GM18505 (cell line): ENCODE measurements at regions not wholly inside any gene's neighbourhood (a gene's known extent, or its start where the extent isn't known, plus 50 kb on each side); places are given as distances from the start of the nearest gene placed in this dataset.
"Not testable (repeated sequence)": the region's sequence is repeated elsewhere in the genome, so short reads cannot be mapped to it uniquely, and the experiment has no call there.

Source experiments
- ATAC-seq: cut with Tn5 transposase; IDR thresholded peaks from one replicate; pipeline ENCODE4 v1.9.1; 2021; ENCODE audit not compliant: unreplicated experiment
- POLR2A ChIP-seq: IDR thresholded peaks from 4 replicates; pipeline ENCODE4 v1.6.1; 2011; ENCODE audit warnings: borderline replicate concordance; ENCODE audit not compliant: insufficient read depth, insufficient read length; ENCODE audit errors: extremely low read depth

- TF ChIP-seq POLR2A: no peak
- no peak for ATAC-seq
Observed at GRCh38 chr11:24386546-24387397, 110.1 kb upstream of the LUZP2 start.

GRCh38 chr11:24389575-24389974 is 107.3 kb upstream of the LUZP2 start:
- ATAC-seq: no peak

DNA sequence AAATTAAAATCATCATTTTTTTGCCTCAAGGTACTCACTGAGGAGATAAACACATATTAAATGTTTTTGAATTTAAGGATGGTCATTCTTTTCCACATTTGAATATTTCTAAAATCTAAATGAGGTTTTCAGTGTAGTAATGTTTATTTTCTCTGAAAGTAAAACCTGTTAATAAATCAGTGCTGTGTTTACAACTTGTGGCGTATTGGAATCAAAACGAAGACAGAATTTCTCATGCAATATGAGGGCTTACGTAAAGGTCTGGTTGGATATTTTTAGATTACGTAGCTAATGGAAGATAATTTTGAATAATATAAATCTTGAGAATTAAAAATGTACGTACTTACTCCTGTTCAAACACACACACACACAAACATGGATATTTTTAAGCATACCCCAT is 106.8 kb upstream of the LUZP2 start:
- ATAC-seq: no peak
- TF ChIP-seq POLR2A: no peak

More at GRCh38 chr11:24389575-24389974, 107.3 kb upstream of the LUZP2 start:
- no peak for TF ChIP-seq POLR2A

GRCh38 chr11:24390762-24391161 is 106.1 kb upstream of the LUZP2 start:
- ATAC-seq: no peak
- TF ChIP-seq POLR2A: no peak

DNA sequence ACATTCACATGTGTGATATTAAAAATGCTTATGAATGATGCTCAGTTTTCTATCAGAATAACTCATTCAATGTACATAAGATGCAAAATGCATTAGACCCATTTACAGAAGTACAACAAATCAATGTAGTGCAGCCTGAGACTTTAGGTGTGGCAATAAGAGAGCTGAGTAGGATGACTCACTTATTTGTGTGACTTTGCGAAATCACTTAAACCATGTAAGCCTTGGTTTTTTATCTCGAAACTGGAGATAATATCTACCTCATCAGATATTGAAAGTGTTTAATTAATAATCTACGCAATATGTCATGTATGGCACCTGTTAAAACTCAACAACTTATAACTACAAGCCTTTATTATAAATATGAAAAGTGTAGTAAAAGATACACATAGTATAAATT is 105.7 kb upstream of the LUZP2 start:
- TF ChIP-seq POLR2A: no peak

DNA sequence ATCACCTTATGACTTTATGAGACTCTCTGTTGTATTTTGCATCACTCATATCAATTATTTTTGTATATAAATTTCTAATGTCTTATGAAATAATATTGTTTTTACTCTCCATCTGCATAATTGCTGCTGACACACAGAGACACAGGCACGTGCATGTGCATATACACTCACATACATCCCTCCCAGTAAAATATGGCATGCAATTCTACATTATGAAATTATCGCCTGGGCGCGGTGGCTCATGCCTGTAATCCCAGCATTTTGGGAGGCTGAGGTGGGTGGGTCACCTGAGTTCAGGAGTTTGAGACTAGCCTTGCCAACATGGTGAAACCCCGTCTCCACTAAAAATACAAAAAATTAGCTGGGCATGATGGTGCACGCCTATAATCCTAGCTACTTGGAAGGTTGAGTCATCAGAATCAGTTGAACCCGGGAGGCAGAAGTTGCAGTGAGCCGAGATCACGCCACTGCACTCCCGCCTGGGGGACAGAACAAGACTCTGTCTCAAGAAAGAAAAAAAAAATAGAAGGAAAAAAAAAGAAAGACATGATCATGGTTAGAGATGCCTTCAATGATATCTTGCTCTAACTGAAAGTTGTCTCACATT is 96.7 kb upstream of the LUZP2 start:
- TF ChIP-seq POLR2A: no peak
- no peak for ATAC-seq

More for the DNA sequence above, 105.7 kb upstream of the LUZP2 start:
- ATAC-seq: no peak

GRCh38 chr11:24406389-24406788 is 90.5 kb upstream of the LUZP2 start:
- no peak for ATAC-seq
- TF ChIP-seq POLR2A: no peak

- TF ChIP-seq POLR2A: no peak
- no peak for ATAC-seq
Observed at GRCh38 chr11:24406980-24407379, 89.9 kb upstream of the LUZP2 start.

DNA sequence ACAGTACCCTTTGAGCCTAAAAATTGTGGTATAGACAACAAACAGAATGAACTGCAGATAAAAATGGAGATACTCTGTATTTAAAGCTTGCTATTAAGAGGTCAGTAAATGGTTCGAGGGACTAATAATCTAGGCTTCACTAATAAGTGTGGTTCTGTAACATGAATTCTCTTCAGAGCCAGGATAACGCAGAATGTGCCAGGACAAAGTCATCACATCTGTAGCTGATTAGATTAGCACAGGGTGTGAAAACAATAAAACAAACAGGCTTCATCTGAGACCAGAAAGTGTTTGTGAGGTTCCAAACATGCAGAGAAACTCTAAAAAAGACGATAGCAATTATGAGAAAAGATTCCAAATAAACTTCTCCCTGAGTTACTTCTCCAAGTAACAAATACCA is 89.1 kb upstream of the LUZP2 start:
- no peak for ATAC-seq
- TF ChIP-seq POLR2A: no peak

DNA sequence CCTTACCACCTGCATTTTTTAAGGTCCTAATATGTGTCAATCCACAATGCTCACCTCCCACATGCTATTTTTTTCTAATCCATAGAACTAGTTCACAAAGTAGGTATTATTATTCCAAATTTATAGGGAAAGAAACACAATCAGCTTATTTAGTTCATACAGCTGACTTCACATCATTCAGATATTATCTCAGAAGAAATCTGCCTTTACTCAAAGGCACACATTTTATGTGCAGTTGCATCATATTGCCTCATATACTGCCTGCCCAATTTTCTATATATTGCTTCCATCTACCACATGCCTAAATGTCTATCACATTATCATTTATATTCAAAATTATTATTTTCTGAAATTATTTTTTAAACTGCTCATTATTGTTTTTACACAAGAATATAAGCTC is 88.7 kb upstream of the LUZP2 start:
- ATAC-seq: no peak
- no peak for TF ChIP-seq POLR2A

DNA sequence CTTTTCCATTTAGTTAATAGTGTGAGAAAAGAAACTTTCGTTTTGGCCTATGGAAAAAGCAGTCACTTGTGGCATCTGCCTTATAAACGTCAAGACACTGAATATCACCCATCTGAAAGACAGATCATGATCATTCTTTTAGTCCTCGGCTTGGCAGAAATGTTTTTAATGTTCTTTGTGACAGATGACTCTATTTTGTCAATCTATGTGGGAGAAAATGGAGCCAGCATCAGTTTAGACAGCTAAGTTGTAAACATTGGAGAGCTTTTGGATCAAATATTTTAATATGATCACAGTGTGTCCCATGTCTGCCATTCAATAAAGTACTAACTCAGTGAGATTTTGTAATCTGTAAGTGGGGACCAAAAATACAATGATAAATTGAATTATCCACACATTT is 85.1 kb upstream of the LUZP2 start:
- ATAC-seq: no peak

GRCh38 chr11:24412722-24413121 is 84.1 kb upstream of the LUZP2 start:
- ATAC-seq: no peak

More for the DNA sequence above, 85.1 kb upstream of the LUZP2 start:
- TF ChIP-seq POLR2A: no peak

DNA sequence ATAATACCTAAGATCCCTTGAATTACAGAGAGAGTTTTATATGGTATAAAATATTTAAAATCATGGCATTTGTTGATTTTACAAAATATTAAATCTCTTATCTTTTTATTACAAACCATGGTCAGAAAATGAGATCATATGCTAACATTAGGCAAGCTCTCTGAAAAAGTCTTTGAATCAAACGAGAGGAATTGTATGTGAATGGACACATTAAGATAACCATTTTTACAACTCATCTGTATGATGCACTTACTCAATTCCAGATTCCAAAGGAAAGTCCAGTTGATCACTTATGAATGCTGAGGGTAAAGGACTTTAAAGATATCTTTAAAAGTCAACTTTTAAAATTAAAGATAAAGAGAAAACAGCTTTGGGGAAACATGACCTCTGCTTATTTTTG is 83.5 kb upstream of the LUZP2 start:
- no peak for TF ChIP-seq POLR2A
- ATAC-seq: no peak

More at GRCh38 chr11:24412722-24413121, 84.1 kb upstream of the LUZP2 start:
- TF ChIP-seq POLR2A: no peak

- not testable (repeated sequence) for ATAC-seq
Observed at GRCh38 chr11:24415955-24416636, 80.8 kb upstream of the LUZP2 start.

DNA sequence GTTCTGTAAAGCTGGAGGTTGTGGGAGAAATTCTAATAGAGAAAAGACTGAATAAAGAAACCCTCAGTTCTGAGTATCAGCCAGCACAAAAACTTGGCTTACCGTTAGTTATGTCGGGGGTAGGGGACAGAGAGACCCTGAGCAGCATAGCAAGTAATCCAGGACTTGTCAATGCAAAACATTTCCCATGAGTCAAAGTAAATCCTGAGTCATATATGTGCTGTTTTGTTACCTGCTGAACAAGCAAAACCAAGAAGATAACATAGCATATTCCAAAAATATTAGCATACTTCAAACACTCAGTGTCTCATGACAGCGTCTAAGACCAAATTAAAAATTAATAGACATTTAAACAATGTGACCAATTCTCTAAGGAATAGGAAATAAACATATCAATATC is 75.1 kb upstream of the LUZP2 start:
- ATAC-seq: no peak
- no peak for TF ChIP-seq POLR2A

DNA sequence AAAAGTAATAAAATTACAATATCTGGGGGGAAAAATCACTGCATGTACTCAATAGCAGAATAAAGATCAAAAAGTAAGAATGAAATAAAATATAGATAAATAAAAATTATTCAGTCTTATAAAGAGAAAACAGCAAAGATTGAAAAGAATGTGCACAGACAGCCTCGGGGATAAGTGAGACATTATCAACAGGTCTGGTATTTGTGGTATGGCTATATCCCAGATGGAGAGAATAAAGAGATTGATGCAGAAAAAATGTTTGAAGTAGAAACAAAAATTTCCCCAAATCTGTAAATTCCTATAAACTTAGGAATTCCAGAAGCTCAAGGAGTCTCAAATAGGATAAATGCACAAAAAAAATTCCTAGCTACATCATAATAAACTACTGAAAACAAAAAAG is 74.5 kb upstream of the LUZP2 start:
- ATAC-seq: no peak
- no peak for TF ChIP-seq POLR2A
